Type B pancreatic cell (in vitro differentiated cells): ENCODE measurements at regions not wholly inside any gene's neighbourhood (a gene's known extent, or its start where the extent isn't known, plus 50 kb on each side); places are given as distances from the start of the nearest gene placed in this dataset.

ENCODE experiments used
- DNase-seq: peaks from one replicate; pipeline ENCODE4 v3.0.0; 2021; ENCODE audit warnings: mixed read lengths; ENCODE audit not compliant: unreplicated experiment; ENCODE audit errors: extremely low spot score
- H3K27ac Mint-ChIP-seq: 2 replicates; pipeline ENCODE4 v1.8.0; 2021; ENCODE audit warnings: mild to moderate bottlenecking, mixed read lengths
- H3K27me3 Mint-ChIP-seq: 2 replicates; pipeline ENCODE4 v1.8.0; 2021; ENCODE audit warnings: mixed read lengths
- H3K36me3 Mint-ChIP-seq: 2 replicates; pipeline ENCODE4 v1.8.0; 2021; ENCODE audit warnings: mixed read lengths
- H3K4me1 Mint-ChIP-seq: one replicate; pipeline ENCODE4 v1.8.0; 2021; ENCODE audit warnings: mixed read lengths; ENCODE audit not compliant: unreplicated experiment
- H3K4me3 Mint-ChIP-seq: 2 replicates; pipeline ENCODE4 v1.8.0; 2021; ENCODE audit warnings: mild to moderate bottlenecking, mixed read lengths
- H3K9me3 Mint-ChIP-seq: 2 replicates; pipeline ENCODE4 v1.8.0; 2021; ENCODE audit warnings: mixed read lengths
- TF ChIP-seq, protein P1 (sequence below): fragments of 200-600 bp; sonication (generic); conservative IDR thresholded peaks from 2 replicates; pipeline ENCODE4 v1.5.0; 2021; ENCODE audit warnings: antibody characterized with exemption, mild to moderate bottlenecking

DNA sequence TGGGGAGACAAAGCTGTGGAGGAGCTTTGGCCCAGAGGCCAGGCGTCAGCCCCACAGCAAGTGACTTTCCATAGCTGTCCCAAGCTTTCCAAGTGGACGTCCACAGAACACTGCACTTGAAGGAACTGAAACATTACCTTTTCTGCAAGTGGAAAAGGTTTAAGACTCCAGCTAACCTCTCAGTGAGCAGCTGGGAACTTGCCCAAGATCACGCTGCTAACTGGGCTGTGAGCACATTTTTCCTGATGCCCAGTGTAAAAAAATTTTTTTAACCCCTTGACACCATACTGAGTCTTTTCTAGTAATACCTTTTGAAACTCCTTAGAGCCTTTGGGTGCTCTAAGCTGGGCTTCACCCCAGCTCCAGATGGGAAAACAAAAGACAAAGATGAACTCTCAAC lies 256.7 kb downstream of the HAUS1 start:
- Mint-ChIP-seq H3K4me1 (peaks cover 13% of the 10 kb centered on the region), H3K27ac (no peak overlapping the region), H3K4me3 (no peak overlapping the region), H3K36me3 (peaks cover 22% of the 10 kb centered on the region), H3K27me3 (no peaks in the 10 kb centered on the region), H3K9me3 (peaks cover 4% of the 10 kb centered on the region)
- TF ChIP-seq, protein P1, sequence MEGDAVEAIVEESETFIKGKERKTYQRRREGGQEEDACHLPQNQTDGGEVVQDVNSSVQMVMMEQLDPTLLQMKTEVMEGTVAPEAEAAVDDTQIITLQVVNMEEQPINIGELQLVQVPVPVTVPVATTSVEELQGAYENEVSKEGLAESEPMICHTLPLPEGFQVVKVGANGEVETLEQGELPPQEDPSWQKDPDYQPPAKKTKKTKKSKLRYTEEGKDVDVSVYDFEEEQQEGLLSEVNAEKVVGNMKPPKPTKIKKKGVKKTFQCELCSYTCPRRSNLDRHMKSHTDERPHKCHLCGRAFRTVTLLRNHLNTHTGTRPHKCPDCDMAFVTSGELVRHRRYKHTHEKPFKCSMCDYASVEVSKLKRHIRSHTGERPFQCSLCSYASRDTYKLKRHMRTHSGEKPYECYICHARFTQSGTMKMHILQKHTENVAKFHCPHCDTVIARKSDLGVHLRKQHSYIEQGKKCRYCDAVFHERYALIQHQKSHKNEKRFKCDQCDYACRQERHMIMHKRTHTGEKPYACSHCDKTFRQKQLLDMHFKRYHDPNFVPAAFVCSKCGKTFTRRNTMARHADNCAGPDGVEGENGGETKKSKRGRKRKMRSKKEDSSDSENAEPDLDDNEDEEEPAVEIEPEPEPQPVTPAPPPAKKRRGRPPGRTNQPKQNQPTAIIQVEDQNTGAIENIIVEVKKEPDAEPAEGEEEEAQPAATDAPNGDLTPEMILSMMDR, result no peak
- no peak for DNase-seq

DNA sequence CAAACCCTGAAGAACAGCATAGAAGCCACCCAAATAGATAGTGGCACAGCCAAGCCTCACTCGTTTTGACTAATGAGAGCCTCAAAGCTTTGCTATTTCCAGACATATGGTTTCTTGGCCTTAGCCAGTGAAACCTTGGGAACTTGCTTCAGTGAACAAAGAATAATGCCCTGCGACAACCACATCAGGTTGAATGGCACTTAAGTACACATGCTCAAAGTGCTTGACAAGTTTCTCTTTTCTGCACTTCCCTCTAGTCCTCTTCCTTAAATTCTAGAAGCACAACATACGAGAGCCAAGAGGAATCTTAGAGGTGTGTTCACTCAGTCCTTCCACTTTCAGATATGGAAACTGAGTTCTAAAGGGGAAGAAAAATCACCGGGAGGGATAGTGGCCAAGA lies 258.3 kb downstream of the HAUS1 start:
- DNase-seq, result no peak
- Mint-ChIP-seq H3K4me1 (peaks cover 13% of the 10 kb centered on the region), H3K27ac (no peak overlapping the region), H3K27me3 (no peaks in the 10 kb centered on the region), H3K9me3 (peaks cover 4% of the 10 kb centered on the region), H3K4me3 (no peak overlapping the region), H3K36me3 (peaks cover 18% of the 10 kb centered on the region)
- TF ChIP-seq, protein P1, result no peak

DNA sequence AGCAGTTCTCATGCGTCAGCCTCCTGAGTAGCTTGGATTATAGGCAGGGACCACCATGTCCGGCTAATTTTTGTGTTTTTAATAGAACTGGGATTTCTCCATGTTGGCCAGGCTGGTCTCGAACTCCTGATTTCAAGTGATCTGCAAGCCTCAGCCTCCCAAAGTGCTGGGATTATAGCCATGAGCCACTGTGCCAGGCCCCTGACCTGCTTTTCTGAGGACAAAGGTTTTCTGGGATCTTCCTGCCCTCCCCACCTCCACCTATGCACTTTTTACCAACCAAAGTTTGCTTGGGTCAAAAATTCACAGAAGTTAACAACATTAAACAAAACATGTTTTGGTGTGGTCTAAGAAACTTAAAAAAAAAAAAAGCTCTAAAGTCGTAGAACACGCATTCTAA lies 259.9 kb downstream of the HAUS1 start:
- no peaks in the 10 kb centered on the region for H3K9me3 Mint-ChIP-seq
- peaks cover 10% of the 10 kb centered on the region for H3K36me3 Mint-ChIP-seq
- TF ChIP-seq, protein P1, result no peak
- DNase-seq, result no peak
- no peak overlapping the region for H3K4me3 Mint-ChIP-seq
- H3K27me3 Mint-ChIP-seq, result no peaks in the 10 kb centered on the region
- H3K27ac Mint-ChIP-seq, result no peak overlapping the region
- H3K4me1 Mint-ChIP-seq, result peaks cover 13% of the 10 kb centered on the region

GRCh38 chr18:46366201-46366600 lies 262.0 kb downstream of the HAUS1 start:
- no peak overlapping the region for H3K4me3 Mint-ChIP-seq
- TF ChIP-seq, protein P1, result no peak
- peaks cover 6% of the 10 kb centered on the region for H3K9me3 Mint-ChIP-seq
- H3K36me3 Mint-ChIP-seq, result peaks cover 4% of the 10 kb centered on the region
- H3K27me3 Mint-ChIP-seq, result no peaks in the 10 kb centered on the region
- no peak overlapping the region for H3K27ac Mint-ChIP-seq
- H3K4me1 Mint-ChIP-seq, result peaks cover 5% of the 10 kb centered on the region
- no peak for DNase-seq

DNA sequence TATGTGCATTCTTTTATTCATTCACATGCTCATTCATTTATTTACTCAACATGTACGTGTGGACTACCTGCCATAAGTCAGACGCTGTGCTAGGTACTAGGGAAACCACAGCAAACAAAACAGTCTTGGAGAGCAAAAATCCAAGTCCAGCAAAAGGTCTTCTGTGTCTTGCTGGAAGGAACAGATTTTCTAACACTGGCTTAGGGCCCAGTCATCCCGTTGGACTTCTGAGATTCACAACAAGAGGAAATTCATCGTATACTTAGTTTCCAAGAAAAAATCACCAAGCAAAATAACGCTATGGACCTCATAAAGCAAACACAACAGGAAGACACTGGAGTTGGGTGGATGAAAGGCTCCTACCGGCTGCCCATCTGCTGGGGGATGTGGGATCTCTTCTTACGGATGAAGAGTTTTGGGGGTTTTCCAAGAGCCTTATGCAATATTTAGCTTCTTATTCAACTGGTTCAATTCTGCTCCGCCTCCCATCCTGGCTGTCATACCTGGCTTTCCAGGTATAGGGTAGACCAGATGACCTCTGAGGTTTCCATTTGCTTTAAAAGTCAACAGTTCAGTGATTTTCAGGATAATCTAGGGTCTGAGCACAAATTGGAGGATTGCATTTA lies 262.7 kb downstream of the HAUS1 start:
- peaks cover 6% of the 10 kb centered on the region for H3K9me3 Mint-ChIP-seq
- TF ChIP-seq, protein P1, result no peak
- no peak for DNase-seq
- peaks cover 4% of the 10 kb centered on the region for H3K36me3 Mint-ChIP-seq
- H3K4me1 Mint-ChIP-seq, result no peaks in the 10 kb centered on the region
- no peaks in the 10 kb centered on the region for H3K27me3 Mint-ChIP-seq
- no peak overlapping the region for H3K4me3 Mint-ChIP-seq
- H3K27ac Mint-ChIP-seq, result no peak overlapping the region

- TF ChIP-seq, protein P1, result peak; percentile 23
- Mint-ChIP-seq H3K27me3 (no peaks in the 10 kb centered on the region), H3K4me3 (no peak overlapping the region), H3K27ac (no peak overlapping the region), H3K9me3 (peaks cover 6% of the 10 kb centered on the region), H3K36me3 (no peaks in the 10 kb centered on the region), H3K4me1 (peaks cover 7% of the 10 kb centered on the region)
- DNase-seq, result no peak
These were observed 265.1 kb downstream of the HAUS1 start for GRCh38 chr18:46369323-46369722.
